ENCODE measurements at regions not wholly inside any gene's neighbourhood (a gene's known extent, or its start where the extent isn't known, plus 50 kb on each side); places are given as distances from the start of the nearest gene placed in this dataset.

DNA sequence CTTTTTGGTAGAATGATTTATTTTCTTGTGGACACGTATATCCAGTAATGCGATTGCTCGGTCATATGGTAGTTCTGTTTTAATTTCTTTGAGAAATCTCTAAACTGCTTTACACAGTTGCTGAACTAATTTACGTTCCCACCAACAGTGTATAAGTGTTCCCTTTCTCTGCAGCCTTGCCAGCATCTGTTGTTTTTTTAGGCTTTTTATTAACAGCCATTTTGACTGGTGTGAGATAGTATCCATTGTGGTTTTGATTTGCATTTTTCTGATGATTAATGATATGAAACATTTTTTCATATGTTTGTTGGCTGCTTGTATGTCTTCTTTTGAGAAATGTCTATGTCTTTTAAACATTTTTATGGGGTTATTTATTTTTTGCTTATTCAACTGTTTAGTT, 196.7 kb downstream of the MOXD1 start:
- Mint-ChIP-seq H3K36me3 (ENCODE audit: low read depth) (peaks cover 4% of the 10 kb centered on the region; the same call in 1 of the 2 replicates), H3K27ac (no peak overlapping the region), H3K27me3 (ENCODE audit: insufficient read depth) (no peaks in the 10 kb centered on the region), H3K4me3 (no peak overlapping the region), H3K9me3 (no peaks in the 10 kb centered on the region), H3K4me1 (ENCODE audit: low read depth) (peaks cover 29% of the 10 kb centered on the region)
- DNase-seq: no peak
- TF ChIP-seq, protein P1, sequence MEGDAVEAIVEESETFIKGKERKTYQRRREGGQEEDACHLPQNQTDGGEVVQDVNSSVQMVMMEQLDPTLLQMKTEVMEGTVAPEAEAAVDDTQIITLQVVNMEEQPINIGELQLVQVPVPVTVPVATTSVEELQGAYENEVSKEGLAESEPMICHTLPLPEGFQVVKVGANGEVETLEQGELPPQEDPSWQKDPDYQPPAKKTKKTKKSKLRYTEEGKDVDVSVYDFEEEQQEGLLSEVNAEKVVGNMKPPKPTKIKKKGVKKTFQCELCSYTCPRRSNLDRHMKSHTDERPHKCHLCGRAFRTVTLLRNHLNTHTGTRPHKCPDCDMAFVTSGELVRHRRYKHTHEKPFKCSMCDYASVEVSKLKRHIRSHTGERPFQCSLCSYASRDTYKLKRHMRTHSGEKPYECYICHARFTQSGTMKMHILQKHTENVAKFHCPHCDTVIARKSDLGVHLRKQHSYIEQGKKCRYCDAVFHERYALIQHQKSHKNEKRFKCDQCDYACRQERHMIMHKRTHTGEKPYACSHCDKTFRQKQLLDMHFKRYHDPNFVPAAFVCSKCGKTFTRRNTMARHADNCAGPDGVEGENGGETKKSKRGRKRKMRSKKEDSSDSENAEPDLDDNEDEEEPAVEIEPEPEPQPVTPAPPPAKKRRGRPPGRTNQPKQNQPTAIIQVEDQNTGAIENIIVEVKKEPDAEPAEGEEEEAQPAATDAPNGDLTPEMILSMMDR (IDR thresholded peaks at IDR 0.05): no peak

DNA sequence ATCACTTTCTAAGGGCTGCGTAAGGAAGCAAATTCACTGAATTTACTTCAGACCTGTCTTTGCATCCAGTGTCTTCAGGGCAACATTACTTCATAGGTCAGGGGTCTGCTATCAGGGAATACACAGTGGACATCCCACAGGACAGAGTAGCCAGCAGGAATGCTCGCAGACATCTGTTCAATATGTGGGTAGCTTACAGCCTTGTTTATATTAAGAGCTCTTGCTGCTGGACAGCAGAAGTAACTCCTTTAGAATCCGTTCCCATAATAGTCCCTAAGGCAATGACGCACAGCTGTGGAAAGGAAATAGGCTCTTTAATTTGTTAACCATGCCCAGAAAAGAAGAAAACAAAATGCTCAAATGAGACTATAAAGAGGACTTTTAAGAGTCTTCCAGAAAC, 198.7 kb downstream of the MOXD1 start:
- H3K36me3 Mint-ChIP-seq (ENCODE audit: low read depth): no peaks in the 10 kb centered on the region
- no peak overlapping the region for H3K27ac Mint-ChIP-seq
- peak; percentile 75 for DNase-seq
- H3K4me1 Mint-ChIP-seq (ENCODE audit: low read depth): peaks cover 39% of the 10 kb centered on the region
- H3K4me3 Mint-ChIP-seq: no peak overlapping the region
- no peaks in the 10 kb centered on the region for H3K9me3 Mint-ChIP-seq
- TF ChIP-seq, protein P1 (IDR thresholded peaks at IDR 0.05): no peak
- no peaks in the 10 kb centered on the region; the same call in 1 of the 2 replicates for H3K27me3 Mint-ChIP-seq (ENCODE audit: insufficient read depth)

DNA sequence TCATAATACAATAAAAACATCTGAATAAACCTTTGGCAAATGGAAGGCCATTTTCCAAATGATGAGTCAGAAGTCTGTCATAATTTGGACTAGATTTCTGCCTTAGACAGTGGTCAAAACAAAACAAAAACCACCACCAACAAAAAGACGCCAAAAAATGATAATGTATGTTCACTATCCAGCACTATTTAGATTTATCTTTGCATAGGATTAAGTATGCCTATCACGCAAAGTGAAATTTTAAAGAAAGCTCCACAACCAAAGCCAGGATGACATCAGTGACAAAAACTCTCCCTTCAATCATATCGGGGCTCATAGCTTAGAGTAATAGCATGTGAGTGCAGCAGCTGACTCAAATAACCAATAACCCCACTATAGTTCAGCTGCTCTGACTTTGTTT, 201.9 kb downstream of the MOXD1 start:
- TF ChIP-seq, protein P1 (IDR thresholded peaks at IDR 0.05): no peak
- peak overlapping the region; percentile 78 for H3K27ac Mint-ChIP-seq
- peak overlapping the region; percentile 78 for H3K4me3 Mint-ChIP-seq
- peak; percentile 70 for DNase-seq
- H3K9me3 Mint-ChIP-seq: no peaks in the 10 kb centered on the region
- H3K36me3 Mint-ChIP-seq (ENCODE audit: low read depth): no peaks in the 10 kb centered on the region
- H3K27me3 Mint-ChIP-seq (ENCODE audit: insufficient read depth): no peaks in the 10 kb centered on the region; the same call in 1 of the 2 replicates
- peaks cover 39% of the 10 kb centered on the region for H3K4me1 Mint-ChIP-seq (ENCODE audit: low read depth)

DNA sequence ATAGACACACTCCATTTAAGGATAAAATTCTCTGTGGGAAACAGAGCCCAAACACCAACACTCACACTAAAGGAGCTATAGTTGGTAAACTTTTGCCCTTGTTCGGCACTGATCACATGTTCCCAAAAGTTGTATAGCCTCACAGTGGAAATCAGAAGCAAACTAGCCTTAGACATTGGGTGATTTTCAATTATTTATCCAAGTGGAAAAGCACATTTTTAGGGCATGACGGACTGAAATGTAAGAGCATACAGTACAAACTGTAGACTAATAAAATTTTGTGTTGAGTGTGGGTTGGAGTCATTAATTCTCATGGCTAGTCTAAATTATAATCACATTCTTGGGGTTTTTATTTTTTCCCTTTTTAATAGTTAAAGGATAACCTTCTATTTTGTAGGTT, 202.4 kb downstream of the MOXD1 start:
- DNase-seq: peak; percentile 67
- peaks cover 39% of the 10 kb centered on the region for H3K4me1 Mint-ChIP-seq (ENCODE audit: low read depth)
- peak overlapping the region; percentile 78 for H3K27ac Mint-ChIP-seq
- H3K36me3 Mint-ChIP-seq (ENCODE audit: low read depth): no peaks in the 10 kb centered on the region
- no peaks in the 10 kb centered on the region; the same call in 1 of the 2 replicates for H3K27me3 Mint-ChIP-seq (ENCODE audit: insufficient read depth)
- TF ChIP-seq, protein P1 (IDR thresholded peaks at IDR 0.05): no peak
- H3K4me3 Mint-ChIP-seq: peak overlapping the region; percentile 37; the same call in 1 of the 2 replicates
- no peaks in the 10 kb centered on the region for H3K9me3 Mint-ChIP-seq

DNA sequence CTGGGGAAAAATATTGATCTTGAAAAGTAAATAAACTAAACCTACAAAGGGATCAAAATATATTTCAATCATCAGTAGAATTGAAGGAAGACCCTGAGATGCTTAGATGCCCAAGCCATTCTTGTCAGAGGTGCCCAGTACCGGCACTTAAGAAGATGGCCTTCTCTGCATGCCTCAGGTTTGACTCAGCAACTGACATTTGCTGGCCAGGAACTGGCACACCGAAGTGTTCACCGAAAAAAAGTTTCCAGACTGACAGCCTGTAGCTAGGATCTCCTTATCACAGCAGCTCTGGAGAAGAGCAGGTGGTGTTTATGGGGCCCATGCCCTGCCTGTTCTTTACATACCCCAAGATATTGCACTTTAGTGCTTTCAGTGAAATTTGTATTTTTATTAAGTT, 203.2 kb downstream of the MOXD1 start:
- TF ChIP-seq, protein P1 (IDR thresholded peaks at IDR 0.05): no peak
- Mint-ChIP-seq H3K27ac (peak overlapping the region; percentile 32), H3K36me3 (ENCODE audit: low read depth) (no peaks in the 10 kb centered on the region), H3K4me1 (ENCODE audit: low read depth) (peaks cover 37% of the 10 kb centered on the region), H3K4me3 (peak overlapping the region; percentile 62), H3K27me3 (ENCODE audit: insufficient read depth) (no peaks in the 10 kb centered on the region; the same call in 1 of the 2 replicates), H3K9me3 (no peaks in the 10 kb centered on the region)
- DNase-seq: peak; percentile 9

DNA sequence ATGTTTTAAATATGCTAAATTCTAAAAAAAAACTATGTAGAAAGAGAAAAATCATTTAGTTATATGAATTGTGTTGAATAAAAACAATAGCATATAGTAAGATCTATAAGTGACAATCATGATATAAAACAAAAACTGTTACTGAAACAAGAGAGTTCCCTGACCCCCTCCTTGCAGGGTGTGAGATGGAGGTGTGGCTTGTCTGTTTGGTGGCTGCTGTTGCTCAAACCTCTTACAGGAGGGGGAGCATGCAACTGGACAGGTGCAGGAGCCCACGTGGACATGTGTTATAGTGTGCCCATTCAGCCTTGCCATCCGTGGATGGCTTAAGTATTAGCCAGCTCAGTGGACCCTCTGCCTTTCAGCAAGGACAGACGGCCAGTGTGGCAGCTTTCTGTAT, 206.7 kb downstream of the MOXD1 start:
- Mint-ChIP-seq H3K27ac (no peak overlapping the region), H3K9me3 (no peaks in the 10 kb centered on the region), H3K36me3 (ENCODE audit: low read depth) (no peaks in the 10 kb centered on the region), H3K4me1 (ENCODE audit: low read depth) (peaks cover 47% of the 10 kb centered on the region), H3K4me3 (no peak overlapping the region), H3K27me3 (ENCODE audit: insufficient read depth) (no peaks in the 10 kb centered on the region; the same call in 1 of the 2 replicates)
- TF ChIP-seq, protein P1 (IDR thresholded peaks at IDR 0.05): no peak
- no peak for DNase-seq

Data from HFFc6 (cell line).